HFF-Myc (cell line): ENCODE measurements at regions not wholly inside any gene's neighbourhood (a gene's known extent, or its start where the extent isn't known, plus 50 kb on each side); places are given as distances from the start of the nearest gene placed in this dataset.

Experiments used
- DNase-seq: peaks from one replicate; pipeline ENCODE4 v3.0.0-alpha.2; 2011; ENCODE audit warnings: low read depth; ENCODE audit errors: extremely low read depth
- H3K4me3 ChIP-seq: replicated peaks from 2 replicates; pipeline ENCODE4 v1.5.1; 2011; ENCODE audit warnings: low read depth, mild to moderate bottlenecking, control low read depth, low read length
- TF ChIP-seq, protein P1 (sequence below): IDR thresholded peaks from 2 replicates; pipeline ENCODE4 v1.5.1; 2012; ENCODE audit warnings: mild to moderate bottlenecking, low read depth, low read length, control low read depth; ENCODE audit errors: missing control alignments

DNA sequence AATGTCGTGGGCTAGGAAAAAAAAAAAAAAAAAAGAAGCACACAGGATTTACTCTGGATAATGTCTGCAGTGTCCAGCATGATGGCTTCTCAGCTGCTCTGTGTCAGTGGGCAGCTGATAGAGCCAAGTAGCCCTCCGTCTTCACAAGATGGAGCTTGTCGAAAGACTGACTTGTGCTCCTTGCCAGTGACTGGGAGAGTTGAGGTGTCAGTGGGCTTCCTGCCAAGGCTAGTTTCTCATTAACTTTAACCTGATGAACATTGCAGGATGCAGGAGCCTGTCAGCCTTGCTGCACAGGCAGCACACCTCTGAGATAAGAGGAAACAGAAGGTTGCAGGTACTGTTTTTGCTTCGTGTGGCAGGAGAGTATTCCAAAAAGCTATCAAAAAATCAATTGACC, 171.4 kb upstream of the SGCD start:
- DNase-seq: no peak
- TF ChIP-seq, protein P1, sequence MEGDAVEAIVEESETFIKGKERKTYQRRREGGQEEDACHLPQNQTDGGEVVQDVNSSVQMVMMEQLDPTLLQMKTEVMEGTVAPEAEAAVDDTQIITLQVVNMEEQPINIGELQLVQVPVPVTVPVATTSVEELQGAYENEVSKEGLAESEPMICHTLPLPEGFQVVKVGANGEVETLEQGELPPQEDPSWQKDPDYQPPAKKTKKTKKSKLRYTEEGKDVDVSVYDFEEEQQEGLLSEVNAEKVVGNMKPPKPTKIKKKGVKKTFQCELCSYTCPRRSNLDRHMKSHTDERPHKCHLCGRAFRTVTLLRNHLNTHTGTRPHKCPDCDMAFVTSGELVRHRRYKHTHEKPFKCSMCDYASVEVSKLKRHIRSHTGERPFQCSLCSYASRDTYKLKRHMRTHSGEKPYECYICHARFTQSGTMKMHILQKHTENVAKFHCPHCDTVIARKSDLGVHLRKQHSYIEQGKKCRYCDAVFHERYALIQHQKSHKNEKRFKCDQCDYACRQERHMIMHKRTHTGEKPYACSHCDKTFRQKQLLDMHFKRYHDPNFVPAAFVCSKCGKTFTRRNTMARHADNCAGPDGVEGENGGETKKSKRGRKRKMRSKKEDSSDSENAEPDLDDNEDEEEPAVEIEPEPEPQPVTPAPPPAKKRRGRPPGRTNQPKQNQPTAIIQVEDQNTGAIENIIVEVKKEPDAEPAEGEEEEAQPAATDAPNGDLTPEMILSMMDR: no peak
- no peak overlapping the region for H3K4me3 ChIP-seq

DNA sequence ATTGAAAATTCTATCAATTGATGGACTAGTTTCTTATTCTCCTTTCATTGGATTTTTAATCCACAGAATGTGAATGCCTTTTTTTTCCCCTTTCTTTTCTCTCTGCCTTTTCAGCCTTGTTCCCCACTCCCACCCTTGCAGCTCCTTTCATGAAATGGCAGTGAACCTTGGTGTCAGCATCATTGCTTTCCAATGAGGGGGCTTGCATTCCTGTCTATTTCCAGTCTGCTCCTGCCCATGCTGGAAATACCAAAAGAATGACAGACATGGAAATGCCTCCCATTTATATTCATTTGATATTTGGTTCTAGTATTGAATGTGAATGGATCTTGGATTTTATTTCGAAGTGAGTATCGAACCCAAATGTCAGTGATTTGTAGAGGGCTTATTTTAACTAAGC, 162.7 kb upstream of the SGCD start:
- no peak for DNase-seq
- H3K4me3 ChIP-seq: no peak overlapping the region
- TF ChIP-seq, protein P1: no peak

DNA sequence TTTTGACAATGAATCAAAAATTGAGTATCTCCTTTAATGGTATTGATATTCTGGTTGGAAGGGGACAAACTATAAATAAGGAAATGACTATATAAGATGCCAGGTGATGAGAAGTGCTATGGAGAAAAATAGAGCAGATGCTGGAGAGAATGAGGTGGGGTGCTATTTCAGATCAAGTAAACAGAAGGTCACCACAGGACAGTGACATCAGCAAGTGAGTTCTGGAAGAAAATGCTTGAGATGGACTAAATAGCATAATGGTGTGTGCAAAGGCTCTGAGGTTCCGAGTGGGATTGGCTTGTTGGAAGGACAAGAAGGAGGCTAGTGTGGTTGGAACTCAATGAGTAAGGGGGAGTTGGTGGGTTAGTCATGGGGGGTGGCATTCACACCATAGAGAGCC, 157.5 kb upstream of the SGCD start:
- no peak overlapping the region for H3K4me3 ChIP-seq
- DNase-seq: no peak
- TF ChIP-seq, protein P1: no peak

DNA sequence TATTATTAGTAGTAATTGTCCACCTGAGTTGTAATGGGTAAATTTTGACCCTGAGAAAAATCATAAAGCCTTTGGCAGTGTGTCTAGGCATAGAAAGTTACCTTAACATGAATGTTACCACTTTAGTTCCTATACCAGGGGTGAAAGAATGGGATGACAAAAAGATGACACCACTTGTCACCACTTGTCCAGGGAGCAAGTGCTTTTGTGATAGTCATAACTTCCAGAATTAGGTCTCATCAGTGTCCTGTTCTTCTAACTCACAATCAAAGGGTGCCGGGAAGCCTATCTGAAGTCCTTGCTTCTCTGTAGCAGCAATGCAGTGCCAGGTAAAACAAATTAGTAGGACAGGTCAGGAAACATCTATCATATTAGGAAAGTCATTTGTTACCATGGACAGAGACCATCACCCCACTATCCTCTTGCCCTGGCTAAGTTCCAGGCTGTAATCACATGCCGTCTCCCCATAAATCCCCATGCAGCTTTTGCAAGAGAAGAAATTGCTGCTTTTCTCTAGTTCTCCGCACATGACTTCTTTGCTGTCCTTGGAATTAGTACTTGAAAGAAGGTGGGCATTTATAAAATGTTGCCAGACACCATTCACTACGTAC, 156.5 kb upstream of the SGCD start:
- no peak for DNase-seq
- H3K4me3 ChIP-seq: no peak overlapping the region

DNA sequence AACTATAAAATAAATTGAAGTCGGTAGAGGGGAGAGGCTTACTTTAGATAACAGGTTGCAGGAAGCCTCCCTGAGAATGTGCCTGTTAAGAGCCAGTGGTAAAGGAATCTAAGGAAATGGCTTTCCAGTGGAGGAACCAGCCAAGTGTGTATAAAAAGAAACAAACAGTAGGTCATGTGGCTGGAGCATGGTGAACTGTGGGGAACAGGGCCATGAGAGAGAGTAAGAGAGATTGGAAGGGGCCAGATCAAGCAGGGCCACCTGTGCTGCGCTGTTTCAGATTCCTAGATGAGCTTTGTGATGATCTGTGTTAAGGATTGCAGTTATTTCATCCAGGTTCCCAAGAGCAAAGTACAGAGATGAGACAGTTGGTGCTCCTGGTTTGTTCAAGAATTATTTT, 152.7 kb upstream of the SGCD start:
- TF ChIP-seq, protein P1: no peak
- DNase-seq: no peak
- H3K4me3 ChIP-seq: no peak overlapping the region

More for the DNA sequence above, 156.5 kb upstream of the SGCD start:
- TF ChIP-seq, protein P1: no peak

DNA sequence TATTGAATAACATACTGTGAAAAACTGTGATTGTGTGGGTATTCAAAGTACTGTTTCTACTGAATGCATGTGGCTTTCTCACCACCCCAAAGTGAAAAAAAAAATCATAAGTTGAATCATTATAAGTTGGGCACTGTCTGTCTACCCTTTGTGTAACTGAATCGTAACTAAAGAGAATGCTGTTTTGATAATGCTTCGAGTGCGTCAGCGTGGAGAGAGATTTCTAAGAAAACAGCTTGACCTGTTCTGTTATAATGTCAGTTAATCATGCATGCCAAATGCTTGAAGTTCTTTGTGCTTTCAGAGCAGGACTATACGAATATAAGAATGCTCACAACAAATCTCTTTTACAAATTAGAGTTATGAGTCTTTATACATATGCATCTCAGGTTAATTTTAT, 148.8 kb upstream of the SGCD start:
- TF ChIP-seq, protein P1: no peak
- H3K4me3 ChIP-seq: no peak overlapping the region
- DNase-seq: no peak

DNA sequence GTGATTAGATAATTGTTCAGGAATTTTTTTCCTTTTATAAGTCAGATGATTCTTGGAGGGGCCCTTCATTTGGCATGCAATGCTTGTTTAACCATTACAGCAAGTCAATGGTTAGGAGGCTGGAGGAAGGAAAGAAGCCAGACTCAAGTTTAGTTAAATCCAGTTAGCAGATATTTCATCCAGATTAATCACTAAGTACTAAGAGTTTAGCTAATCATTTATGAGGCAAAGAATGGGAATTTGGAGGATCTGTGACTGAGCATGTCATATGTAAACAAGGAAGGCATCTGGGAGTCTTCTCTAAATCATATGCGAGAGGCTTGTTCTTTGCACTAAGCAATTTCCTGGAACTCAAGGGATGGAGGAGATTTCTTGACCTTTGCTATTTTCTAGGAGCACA, 145.3 kb upstream of the SGCD start:
- TF ChIP-seq, protein P1: no peak
- no peak overlapping the region for H3K4me3 ChIP-seq
- DNase-seq: no peak
